ENCODE measurements at regions not wholly inside any gene's neighbourhood (a gene's known extent, or its start where the extent isn't known, plus 50 kb on each side); places are given as distances from the start of the nearest gene placed in this dataset.
A peak's percentile ranks its signal among the peaks of the same experiment; 100 is the strongest.
"Not testable (repeated sequence)": the region's sequence is repeated elsewhere in the genome, so short reads cannot be mapped to it uniquely, and the experiment has no call there.

GRCh38 chr6:137286368-137286767 is 67.2 kb upstream of the IFNGR1 start:
- intact Hi-C loops (cut with DNase I): no loop called here
- no peak overlapping the region for H3K27ac ChIP-seq
- H3K36me3 ChIP-seq: no peaks in the 10 kb centered on the region
- no peaks in the 10 kb centered on the region for H3K27me3 ChIP-seq (ENCODE audit: low read depth)
- ATAC-seq: no peak
- no peak for TF ChIP-seq CTCF (IDR thresholded peaks at IDR 0.05)
- H3K4me1 ChIP-seq: no peaks in the 10 kb centered on the region
- H3K4me3 ChIP-seq: no peak overlapping the region
- no peaks in the 10 kb centered on the region for H3K9me3 ChIP-seq
- no peak for DNase-seq

DNA sequence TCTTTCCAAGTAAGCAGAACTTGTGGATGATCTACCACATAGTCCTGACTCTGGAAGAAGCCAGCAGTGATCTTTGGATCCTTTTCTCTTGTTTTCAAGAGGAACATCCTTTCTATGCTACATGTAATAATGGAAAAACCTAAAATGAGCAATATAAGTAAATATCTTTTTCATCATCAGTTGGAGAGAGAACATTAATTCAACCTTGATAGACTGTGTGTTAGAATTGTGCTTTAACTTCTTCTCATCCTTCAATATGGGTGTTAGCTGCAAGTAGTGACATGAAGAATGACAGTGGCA is 65.6 kb upstream of the IFNGR1 start:
- intact Hi-C loops (cut with DNase I): no loop called here
- TF ChIP-seq CTCF (IDR thresholded peaks at IDR 0.05): no peak
- no peak overlapping the region for H3K4me3 ChIP-seq
- ATAC-seq (no peak), DNase-seq (no peak)
- no peaks in the 10 kb centered on the region for H3K27me3 ChIP-seq (ENCODE audit: low read depth)
- no peaks in the 10 kb centered on the region for H3K9me3 ChIP-seq
- no peak overlapping the region for H3K27ac ChIP-seq
- H3K4me1 ChIP-seq: no peaks in the 10 kb centered on the region
- H3K36me3 ChIP-seq: no peaks in the 10 kb centered on the region

DNA sequence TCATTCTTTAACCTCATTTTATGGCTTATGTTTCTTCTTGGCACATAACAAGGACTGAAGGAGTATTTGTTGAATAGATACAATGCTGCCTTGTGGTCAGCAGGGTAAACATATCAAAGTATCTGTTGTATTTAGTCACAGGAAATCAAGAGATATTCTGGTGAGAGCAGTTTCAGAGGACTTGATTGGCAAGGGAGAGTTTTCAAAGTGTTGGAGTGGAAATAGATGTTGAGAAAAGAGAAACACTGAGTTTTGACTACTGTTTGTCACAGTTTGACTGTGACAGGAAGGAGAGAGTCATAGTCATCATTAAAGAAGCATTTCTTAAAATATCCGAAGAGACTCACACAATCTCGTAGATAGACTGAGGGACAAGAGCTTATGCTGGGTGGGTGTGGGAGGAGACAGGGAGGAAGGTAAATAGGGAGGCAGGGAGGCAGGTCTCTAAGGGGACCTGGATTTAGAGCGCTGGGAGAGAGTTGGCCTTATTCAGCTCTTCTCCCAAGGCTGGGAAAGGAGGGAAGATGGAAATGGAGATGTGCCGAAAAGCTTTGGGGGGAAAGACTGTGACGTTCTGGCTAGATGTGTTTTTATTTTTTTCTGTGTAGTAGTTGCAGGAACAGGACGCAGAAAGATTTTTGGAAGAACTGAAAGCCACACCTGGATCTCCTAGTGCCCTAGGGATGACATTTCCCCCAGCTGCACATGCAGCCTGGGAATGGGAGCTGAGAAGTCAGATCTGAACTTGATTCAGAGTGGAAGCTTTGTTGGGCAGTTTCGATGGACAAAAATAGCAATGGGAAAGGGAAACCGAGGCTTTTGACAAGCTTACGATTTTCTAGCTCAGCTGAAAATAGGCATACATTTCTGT is 65.0 kb upstream of the IFNGR1 start:
- no peak for ATAC-seq
- Histone ChIP-seq H3K4me1 (no peaks in the 10 kb centered on the region), H3K27me3 (ENCODE audit: low read depth) (no peaks in the 10 kb centered on the region), H3K9me3 (no peaks in the 10 kb centered on the region), H3K27ac (no peak overlapping the region), H3K4me3 (no peak overlapping the region), H3K36me3 (no peaks in the 10 kb centered on the region)
- no peak for DNase-seq
- intact Hi-C loops (cut with DNase I): no loop called here
- TF ChIP-seq CTCF (IDR thresholded peaks at IDR 0.05): no peak

- Histone ChIP-seq H3K36me3 (no peaks in the 10 kb centered on the region), H3K4me1 (no peaks in the 10 kb centered on the region), H3K4me3 (no peak overlapping the region), H3K9me3 (no peaks in the 10 kb centered on the region), H3K27ac (no peak overlapping the region), H3K27me3 (ENCODE audit: low read depth) (no peaks in the 10 kb centered on the region)
- no peak for ATAC-seq
- TF ChIP-seq CTCF (IDR thresholded peaks at IDR 0.05): no peak
- no peak for DNase-seq
- intact Hi-C loops (cut with DNase I): no loop called here
Measured at GRCh38 chr6:137283080-137283479, 63.9 kb upstream of the IFNGR1 start.

- H3K27me3 ChIP-seq (ENCODE audit: low read depth): no peaks in the 10 kb centered on the region
- H3K36me3 ChIP-seq: no peaks in the 10 kb centered on the region
- peak in 1 of 2 donors; percentile 70 for ATAC-seq
- TF ChIP-seq CTCF (IDR thresholded peaks at IDR 0.05): no peak
- H3K4me1 ChIP-seq: no peaks in the 10 kb centered on the region
- no peaks in the 10 kb centered on the region for H3K9me3 ChIP-seq
- H3K4me3 ChIP-seq: no peak overlapping the region
- no peak for DNase-seq
- intact Hi-C loops (cut with DNase I): no loop called here
- H3K27ac ChIP-seq: no peak overlapping the region
Measured at GRCh38 chr6:137282254-137282653, 63.1 kb upstream of the IFNGR1 start.

DNA sequence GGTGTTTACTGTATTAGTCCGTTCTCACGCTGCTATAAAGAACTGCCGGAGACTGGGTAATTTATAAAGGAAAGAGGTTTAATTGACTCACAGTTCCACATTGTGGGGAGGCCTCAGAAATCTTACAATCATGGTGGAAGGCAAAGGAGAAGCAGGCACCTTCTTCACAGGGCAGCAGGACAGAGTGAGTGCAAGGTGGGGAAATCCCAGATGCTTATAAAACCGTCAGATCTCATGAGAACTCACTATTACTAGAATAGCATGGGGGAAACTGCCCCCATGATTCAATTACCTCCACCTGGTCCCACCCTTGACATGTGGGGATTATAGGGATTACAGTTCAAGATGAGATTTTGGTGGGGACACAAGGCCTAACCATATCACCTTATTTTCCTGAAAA is 60.1 kb upstream of the IFNGR1 start:
- H3K4me3 ChIP-seq, ATAC-seq: not testable (repeated sequence)

More for the DNA sequence above, 60.1 kb upstream of the IFNGR1 start:
- DNase-seq; H3K9me3 ChIP-seq; H3K27ac ChIP-seq; intact Hi-C loops (cut with DNase I); H3K27me3 ChIP-seq (ENCODE audit: low read depth); H3K4me1 ChIP-seq; H3K36me3 ChIP-seq: not testable (repeated sequence)

All from lower lobe of right lung (tissue), 2 donors.